GM20431 (cell line): ENCODE measurements at regions not wholly inside any gene's neighbourhood (a gene's known extent, or its start where the extent isn't known, plus 50 kb on each side); places are given as distances from the start of the nearest gene placed in this dataset.
"Not testable (repeated sequence)": the region's sequence is repeated elsewhere in the genome, so short reads cannot be mapped to it uniquely, and the experiment has no call there.

Experiments
- in situ Hi-C: fragments of 300-500 bp; cut with MseI, MboI; formaldehyde crosslinking; loops from one replicate; pipeline ENCODE4 v1.15.0; 2020; ENCODE audit warnings: low sequenced_read_pairs; ENCODE audit not compliant: unreplicated experiment

DNA sequence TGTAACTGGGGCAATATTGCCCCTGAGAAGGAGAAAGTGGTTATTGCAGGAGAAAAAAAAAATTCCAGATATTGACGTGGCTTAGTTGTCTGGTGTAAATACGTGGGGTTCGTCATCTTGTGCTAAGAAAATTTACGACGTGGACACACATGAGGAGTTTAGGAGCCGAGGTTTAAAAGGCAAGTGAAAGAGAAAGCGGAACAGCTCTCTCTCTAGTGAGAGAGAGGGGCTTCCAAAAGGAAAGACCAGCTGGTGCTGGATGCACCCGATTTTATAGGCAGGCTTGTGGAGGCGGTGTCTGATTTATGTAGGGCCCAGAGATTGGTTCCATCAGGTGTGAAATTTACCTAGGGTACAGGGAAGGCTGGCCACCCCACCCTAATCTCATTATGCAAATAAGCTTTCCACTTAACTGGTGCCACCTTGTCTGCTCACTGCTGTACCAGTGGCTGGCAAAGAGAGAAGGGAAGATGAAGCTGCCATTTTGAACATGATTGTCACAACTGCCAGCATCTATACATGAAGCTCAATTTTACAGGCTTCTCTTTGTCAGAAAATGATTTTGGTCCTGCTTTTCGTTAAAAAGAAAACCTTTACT, 845.1 kb downstream of the DACH1 start:
- in situ Hi-C loops: no loop called here

DNA sequence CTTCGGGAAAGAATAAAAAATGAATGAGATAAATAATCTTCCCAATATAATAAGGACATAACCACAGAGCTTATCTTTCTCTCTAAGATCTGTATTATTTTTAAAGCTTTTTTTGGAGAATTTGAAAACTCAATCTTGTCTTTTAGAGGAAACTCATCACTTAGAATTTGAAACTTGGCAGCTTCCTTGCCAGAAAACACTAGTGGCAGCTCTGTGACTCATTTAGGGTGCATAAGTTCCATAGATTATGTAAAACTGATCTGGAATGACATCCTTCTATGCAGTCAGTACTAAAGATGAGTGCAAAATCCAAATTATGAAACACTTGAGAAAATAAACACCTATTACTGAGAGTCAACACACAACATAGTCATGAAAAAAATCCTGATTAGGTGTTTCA, 848.0 kb downstream of the DACH1 start:
- in situ Hi-C loops: no loop called here

DNA sequence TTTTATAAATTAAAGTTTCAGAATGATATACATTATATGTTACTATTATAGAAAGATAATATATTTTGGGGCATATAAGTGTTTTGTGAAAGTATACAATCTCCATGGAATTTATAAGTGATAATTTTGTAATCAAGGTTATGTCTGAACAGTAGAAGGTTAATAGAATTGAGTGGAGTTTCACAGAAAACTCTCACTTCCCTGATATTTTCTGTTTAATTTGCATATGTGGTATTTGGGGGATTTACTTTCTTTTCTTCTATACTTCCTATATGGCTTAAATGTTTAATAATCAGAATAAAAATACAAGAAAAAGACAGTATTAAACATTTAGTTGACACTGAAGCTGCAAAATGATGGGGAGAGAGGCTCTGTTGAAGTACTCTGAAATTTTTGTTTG, 848.5 kb downstream of the DACH1 start:
- in situ Hi-C loops: no loop called here

DNA sequence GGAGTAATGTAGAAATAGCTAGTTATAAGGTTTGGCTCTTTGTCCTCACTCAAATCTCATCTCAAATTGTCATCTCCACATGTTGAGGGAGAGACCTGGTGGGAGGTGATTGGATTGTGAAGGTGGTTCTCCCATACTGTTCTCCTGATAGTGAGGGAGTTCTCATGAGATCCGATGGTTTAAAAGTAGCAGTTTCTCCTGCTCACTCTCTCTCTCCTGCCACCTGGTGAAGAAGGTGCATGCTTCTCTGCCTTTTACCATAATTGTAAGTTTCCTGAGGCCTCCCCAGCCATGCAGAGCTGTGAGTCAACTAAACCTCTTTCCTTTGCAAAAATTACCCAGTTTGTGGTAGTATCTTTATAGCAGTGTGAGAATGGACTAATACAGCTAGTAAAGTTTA, 849.4 kb downstream of the DACH1 start:
- in situ Hi-C loops: no loop called here

DNA sequence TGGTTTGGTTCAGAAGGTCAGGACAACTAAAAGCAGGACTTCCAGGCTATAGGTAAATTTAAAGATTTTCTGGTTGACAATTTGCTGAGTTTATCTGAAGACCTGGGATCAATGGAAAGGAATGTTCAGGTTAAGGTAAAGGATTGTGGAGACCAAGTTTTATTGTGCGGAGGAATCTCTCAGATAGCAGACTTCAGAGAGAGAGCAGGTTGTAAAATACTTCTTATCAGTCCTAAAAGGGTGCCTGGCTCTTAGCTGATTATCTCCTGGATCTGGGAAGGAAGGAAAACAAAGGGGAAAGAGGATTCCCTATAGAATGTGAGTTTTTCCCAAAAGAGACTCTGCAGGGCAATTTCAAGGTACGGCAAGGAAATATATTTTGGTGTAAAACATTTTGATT, 851.5 kb downstream of the DACH1 start:
- in situ Hi-C loops: no loop called here

DNA sequence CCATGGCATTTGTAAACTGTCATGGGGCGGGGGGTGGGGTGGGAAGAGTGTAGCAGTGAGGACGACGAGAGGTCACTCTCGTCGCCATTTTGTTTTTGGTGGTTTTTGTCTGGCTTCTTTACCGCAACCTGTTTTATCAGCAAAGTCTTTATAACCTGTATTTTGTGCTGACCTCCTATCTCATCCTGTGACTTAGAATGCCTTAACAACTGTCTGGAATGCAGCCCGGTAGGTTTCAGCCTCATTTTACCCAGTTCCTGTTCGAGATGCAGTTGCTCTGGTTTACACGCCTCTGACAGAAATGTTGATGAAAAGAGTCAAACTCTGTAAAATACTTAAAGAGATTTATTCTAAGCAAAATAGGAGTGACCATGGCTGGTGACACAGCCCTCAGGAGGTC, 852.0 kb downstream of the DACH1 start:
- in situ Hi-C loops: no loop called here

DNA sequence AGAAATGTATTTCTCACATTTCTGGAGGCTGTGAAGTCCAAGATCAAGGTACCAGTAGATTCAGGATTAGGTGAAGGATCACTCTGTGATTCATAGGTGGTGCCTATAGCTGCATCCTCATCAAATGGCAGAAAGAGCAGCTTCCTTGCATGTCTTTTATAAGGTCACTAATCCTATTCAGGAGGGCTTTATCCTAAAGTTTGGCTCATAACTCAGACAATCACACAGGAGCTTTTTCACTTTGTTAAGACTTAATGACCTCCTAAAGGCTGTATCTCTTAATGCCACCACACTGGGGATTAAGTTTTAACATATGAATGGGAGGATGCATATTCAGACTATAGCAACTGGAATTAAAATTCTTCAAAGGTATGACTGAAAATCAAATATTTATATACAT, 861.1 kb downstream of the DACH1 start:
- in situ Hi-C loops: no loop called here

DNA sequence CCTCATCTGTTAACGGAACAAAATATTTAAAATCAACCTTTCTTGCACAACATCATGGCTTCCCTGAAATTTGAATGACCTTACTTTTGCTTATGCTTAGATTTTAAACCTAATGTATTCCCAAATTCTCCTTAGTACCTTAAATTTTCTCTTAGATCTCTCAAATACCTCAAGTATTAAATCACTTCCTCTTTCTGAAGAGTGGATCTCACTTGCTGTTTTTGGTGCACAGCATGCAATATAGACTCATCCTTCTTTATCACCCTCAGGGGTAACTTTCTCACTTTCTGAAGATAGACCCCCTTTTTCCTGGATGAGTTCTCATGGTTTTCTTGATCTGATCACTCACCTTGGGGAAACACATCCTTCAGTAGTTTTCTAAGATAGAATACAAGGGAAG, 871.7 kb downstream of the DACH1 start:
- in situ Hi-C loops: no loop called here

DNA sequence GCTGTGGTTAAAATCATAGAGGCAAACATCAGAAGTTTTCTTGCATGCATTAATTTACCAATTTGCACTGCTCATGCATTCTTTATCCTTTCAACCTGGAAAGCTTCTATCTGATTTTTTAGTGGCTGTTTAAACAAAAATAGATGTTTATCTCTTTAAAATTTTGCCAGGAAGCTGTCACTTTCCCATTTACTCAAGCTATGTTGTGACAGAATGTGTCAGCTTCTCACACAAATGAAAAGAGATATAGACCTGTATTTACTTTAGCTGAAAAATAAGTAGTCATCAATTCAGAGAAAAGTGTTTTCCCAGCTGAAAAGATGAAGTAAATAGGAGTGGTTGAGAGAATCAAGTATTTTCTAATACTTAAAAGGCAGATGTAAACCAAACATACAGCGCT, 872.8 kb downstream of the DACH1 start:
- in situ Hi-C loops: no loop called here

DNA sequence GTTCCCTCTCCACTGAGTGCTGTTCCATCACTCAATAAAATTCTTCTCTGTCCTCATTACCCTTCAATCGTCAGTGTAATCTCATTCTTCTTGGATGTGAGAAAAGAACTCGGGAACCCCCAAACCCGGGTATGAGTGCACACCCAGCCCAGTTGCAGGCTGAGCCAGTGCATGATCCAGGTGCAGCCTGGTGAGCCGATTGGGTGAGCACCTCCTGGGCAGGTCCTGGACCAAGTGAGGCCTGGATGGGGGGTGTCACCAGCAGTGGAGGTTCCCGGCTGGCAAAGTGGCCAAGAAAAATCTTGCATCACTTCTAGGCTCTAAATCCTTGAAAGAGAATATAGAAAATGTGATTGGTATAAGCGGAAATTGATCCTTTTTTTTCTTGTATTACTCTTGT, 878.8 kb upstream of the KLHL1 start:
- in situ Hi-C loops: no loop called here

DNA sequence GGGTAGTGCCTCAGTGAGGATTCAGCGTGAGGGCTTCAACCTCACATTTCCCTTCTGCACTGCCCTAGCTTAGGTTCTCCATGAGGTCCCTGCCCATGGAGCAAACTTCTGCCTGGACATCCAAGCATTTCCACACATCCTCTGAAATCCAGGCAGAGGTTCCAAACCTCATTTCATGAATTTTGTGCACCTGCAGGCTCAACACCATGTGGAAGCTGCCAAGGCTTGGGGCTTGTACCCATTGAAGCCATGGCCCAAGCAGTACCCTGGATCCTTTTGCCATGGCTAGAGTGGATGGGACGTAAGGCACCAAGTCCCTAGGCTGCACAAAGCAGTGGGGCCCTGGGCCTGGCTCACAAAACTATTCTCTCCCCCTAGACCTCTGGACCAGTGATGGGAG, 877.1 kb upstream of the KLHL1 start:
- in situ Hi-C loops: no loop called here

DNA sequence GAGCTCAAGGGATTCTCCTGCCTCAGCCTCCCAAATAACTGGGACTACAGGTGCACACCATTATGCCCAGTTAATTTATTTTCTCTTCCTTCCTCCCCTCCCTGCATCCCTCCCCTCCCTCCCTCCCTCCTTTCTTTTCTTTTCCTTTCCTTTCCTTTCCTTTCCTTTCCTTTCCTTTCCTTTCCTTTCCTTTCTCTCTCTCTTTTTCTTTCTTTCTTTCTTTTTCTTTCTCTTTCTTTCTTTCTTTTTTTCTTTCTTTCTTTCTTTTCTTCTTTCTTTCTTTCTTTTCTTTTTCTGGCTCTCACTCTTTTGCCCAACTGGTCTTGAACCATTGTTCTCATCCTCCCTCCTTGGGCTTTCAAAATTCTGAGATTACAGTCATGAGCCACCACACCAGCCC, 873.0 kb upstream of the KLHL1 start:
- in situ Hi-C loops: not testable (repeated sequence)

DNA sequence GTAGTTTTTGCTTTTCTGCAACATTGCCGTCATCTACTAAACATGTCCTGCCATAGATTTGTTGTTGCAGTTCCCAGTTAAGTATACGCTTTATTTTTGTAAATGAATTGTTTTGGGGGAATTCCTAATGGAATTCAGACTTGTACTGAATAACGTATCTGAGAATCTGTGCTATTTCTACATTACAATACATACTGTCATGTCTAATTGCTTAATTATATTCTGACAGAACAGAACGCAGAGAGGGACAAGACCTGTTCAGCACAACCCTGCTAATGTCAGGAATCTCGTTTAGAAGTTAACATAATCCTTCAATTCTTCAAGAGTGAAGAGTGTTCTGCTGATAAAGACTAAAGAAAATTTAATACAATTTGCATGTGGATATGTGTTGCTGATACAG, 861.1 kb upstream of the KLHL1 start:
- in situ Hi-C loops: no loop called here

DNA sequence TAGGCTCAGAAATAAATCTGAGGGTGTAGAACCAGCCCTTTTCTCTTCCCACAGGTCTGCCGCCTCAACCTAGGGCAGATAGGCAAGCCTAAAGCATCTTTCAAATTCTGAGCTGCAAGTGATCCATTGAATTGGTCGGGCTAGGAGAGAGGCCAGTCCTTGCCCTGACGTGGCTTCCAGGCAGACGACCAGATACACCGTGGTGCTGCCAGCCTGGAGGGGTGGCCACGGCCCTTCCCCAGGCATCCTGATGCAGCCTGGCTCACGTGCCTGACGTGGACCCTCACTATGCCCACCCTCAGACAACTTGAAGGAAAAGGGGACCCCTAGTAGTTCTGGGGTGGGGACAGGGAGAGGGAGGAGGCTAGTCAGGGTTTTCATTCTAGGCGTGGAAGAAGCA, 859.3 kb upstream of the KLHL1 start:
- in situ Hi-C loops: no loop called here

DNA sequence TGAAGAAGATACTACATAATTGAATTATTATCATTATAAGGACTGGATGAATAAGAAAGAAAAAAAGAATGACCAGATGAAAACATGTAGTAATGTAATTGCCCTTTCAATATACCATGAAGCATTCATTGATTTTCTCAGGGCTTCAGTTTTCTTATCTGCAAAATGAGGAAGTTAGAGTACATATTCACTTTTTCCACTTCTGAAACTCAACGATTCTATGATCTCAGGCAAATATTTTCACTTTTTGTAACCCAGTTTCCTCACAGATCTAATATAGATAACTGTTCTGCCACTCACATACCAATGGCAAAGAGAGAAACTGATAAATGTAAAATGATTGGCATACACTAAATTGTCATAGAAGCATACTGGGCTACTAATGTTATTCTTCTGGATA, 856.6 kb upstream of the KLHL1 start:
- in situ Hi-C loops: no loop called here

DNA sequence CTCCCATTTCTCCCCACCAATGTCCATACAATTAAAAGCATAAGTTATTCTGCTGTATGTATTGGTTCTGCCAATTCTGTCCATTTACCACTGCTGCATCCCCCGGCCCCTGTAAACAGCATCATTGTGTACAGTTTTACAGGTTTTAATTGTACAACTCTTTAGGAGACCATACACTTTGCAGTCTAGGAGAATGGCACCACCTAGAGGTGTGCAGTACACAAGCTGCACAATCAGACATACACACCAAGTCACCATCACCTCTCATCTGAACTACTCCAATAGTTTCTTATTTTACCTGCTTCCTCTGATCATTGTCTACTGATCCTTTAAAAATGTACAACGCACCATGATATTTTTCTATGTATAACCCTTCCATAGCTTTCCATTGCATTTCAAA, 855.9 kb upstream of the KLHL1 start:
- in situ Hi-C loops: no loop called here

DNA sequence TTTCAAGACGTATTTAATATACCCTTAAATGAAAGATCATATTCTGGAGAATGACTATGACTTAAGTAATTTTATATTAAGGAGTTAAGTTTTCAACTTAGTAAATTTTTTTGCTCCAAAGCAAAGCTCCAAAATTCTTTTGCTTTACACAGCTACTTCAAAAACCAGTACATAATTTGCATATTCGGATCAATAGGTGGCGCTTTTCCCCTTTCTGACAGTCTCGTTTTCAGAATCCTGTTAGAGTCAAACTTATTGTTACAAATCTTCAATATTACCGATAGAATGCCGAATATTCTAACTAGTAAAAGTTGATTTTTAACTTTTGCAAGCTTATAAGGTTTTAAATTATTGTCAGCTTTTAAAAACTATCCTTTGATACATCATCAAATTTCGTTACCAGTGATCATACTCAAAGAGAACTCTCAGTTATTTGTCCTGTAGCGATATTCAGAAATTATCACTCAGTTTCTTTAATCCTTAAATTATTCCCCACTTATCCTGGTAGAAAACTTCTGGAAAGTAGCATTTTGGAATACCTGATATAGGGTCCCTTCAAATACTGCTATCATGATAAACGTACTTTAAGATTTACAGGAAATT, 852.7 kb upstream of the KLHL1 start:
- in situ Hi-C loops: no loop called here

DNA sequence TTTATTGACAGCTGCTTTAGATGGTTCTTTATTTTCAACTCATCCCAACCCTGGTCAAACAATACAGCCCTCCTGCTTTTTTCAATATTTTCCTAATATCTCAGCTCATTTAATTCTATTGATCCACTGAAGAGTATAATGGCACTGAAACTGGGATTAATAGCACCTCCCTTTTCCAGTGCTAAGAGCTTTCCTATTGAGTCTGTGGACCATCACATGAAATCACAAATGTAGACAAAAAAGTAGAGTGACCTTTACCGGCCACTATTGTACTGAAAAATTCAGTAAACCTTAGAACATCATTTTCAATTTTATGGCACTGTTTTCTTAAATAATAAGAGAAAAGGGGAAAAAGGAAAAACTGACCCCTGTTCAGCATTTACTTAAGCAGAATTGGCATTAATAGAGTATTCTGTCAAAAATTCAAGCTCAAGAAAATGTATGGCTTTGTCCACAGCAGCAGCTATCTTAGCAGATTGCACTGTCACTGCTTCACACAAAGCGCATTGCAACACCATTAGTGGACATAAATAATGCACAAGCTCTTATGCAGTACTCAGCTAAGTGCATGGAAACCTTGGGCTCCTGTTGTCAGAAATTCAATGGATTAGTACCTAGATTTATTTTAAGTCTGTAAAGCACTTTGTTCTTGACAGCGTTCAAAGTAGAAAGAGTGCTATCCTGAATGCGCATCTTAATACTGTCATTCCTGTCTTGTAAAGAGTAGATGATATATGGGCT, 851.0 kb upstream of the KLHL1 start:
- in situ Hi-C loops: no loop called here

DNA sequence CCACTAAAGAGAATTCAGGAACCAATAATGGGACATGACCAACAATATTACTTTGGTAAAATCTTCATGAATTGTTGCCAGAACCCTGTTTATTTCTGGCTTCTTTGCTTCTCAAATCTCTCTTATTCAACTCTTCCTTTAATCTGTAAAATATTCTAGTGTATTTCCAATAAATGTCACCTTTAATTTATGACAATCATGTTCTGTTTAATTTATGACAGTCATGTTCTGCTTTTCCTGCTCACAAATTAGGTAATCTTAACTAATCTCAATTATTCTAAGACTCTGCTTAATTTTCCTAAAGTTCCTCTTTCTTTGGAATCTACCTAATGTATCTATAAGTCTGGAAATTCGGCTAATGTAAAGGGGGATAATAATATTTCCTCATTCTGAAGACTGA, 847.6 kb upstream of the KLHL1 start:
- in situ Hi-C loops: no loop called here

DNA sequence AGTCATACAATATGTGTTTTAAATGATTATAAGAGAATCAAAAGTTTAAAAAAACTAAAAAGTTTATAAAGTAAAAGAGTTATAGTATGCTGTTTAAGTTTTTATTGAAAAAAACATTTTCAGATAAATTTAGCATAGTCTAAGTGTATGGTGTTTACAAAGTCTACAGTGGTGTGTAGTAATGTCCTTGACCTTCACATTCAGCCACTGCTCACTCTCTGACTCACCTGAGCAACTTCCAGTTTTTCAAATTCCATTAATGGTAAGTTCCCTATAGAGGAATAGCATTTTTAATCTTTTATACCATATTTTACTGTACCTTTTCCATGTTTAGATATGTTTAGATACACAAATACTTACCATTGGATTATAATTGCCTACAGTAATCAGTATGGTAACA, 842.4 kb upstream of the KLHL1 start:
- in situ Hi-C loops: no loop called here

DNA sequence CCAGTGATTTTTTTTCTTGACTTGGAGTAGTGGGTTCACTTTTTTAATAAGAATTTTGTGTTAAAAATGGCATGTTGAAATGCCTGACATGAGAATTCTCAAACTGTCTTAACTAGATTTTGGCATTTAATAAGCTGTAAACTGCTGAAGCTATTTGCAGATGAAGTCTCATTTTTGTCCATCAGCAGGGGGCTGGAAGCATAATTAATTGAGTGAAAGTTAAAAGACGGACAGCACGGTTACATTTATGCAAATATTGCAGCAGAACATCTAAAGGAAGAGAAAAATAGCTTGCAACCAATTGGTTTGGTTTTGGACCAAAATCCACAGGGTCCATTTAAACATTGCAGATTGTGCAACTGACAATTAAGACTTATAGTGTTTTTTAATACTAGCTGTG, 837.3 kb upstream of the KLHL1 start:
- in situ Hi-C loops: no loop called here

DNA sequence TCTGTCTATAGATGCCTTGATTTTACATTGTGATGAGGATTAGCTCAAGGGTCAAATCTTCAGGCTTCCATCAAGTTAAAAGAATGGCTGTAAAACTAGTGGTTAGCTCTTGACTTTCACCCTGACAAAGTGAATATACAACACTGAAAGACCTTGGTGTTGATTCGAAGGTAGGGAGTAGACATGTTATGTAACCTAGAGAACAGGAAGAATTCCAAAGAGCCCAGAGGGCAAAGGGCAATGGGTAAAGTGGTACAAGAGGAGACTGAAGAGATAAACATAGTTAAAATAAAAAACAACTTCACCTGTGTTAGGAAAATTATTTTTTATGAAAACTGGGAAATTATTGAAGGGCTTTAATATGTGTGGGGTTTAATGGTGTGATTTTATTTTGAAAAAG, 833.2 kb upstream of the KLHL1 start:
- in situ Hi-C loops: no loop called here
